DOHH2 (cell line): ENCODE measurements at regions not wholly inside any gene's neighbourhood (a gene's known extent, or its start where the extent isn't known, plus 50 kb on each side); places are given as distances from the start of the nearest gene placed in this dataset.

Experiments used
- EZH2phosphoT487 ChIP-seq: fragments of 200-600 bp; sonication (generic); IDR thresholded peaks from 2 replicates; pipeline ENCODE4 v1.6.1; 2017; ENCODE audit warnings: borderline replicate concordance, mild to moderate bottlenecking, antibody characterized with exemption, low read length, moderate library complexity, mixed read lengths
- TF ChIP-seq, protein P1 (sequence below): fragments of 200-600 bp; sonication (generic); IDR thresholded peaks from one replicate; pipeline ENCODE4 v1.5.1; 2014; ENCODE audit warnings: antibody characterized with exemption, mild to moderate bottlenecking, low read depth, low read length; ENCODE audit not compliant: poor library complexity, severe bottlenecking

DNA sequence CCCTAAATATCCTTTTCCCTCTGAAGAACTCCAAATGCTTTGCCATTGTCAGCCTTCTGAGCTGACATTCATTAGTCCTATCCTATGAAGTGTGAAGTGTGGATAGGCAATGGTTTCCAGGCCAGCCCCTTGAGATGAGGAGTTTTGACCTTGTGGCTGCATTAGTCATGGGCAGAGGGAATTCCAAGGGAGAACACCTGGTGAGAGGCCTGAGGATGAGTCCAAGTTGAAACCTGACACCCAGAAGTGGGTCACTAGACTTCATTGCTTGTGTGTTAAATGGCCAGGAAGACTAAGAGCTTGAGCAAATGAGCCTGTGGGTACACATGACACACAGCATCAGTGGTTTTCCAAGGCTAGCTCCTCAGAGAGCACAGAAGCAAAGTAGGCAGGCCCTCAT is 260.8 kb downstream of the SKAP2 start:
- TF ChIP-seq, protein P1, sequence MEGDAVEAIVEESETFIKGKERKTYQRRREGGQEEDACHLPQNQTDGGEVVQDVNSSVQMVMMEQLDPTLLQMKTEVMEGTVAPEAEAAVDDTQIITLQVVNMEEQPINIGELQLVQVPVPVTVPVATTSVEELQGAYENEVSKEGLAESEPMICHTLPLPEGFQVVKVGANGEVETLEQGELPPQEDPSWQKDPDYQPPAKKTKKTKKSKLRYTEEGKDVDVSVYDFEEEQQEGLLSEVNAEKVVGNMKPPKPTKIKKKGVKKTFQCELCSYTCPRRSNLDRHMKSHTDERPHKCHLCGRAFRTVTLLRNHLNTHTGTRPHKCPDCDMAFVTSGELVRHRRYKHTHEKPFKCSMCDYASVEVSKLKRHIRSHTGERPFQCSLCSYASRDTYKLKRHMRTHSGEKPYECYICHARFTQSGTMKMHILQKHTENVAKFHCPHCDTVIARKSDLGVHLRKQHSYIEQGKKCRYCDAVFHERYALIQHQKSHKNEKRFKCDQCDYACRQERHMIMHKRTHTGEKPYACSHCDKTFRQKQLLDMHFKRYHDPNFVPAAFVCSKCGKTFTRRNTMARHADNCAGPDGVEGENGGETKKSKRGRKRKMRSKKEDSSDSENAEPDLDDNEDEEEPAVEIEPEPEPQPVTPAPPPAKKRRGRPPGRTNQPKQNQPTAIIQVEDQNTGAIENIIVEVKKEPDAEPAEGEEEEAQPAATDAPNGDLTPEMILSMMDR, result no peak
- no peak for TF ChIP-seq EZH2phosphoT487
